HG03045 (cell line): ENCODE measurements at regions not wholly inside any gene's neighbourhood (a gene's known extent, or its start where the extent isn't known, plus 50 kb on each side); places are given as distances from the start of the nearest gene placed in this dataset.
"Not testable (repeated sequence)": the region's sequence is repeated elsewhere in the genome, so short reads cannot be mapped to it uniquely, and the experiment has no call there.

Experiments
- ATAC-seq: cut with Tn5 transposase; IDR thresholded peaks from one replicate; pipeline ENCODE4 v1.9.1; 2021; ENCODE audit warnings: mild to moderate bottlenecking, moderate library complexity; ENCODE audit not compliant: unreplicated experiment

DNA sequence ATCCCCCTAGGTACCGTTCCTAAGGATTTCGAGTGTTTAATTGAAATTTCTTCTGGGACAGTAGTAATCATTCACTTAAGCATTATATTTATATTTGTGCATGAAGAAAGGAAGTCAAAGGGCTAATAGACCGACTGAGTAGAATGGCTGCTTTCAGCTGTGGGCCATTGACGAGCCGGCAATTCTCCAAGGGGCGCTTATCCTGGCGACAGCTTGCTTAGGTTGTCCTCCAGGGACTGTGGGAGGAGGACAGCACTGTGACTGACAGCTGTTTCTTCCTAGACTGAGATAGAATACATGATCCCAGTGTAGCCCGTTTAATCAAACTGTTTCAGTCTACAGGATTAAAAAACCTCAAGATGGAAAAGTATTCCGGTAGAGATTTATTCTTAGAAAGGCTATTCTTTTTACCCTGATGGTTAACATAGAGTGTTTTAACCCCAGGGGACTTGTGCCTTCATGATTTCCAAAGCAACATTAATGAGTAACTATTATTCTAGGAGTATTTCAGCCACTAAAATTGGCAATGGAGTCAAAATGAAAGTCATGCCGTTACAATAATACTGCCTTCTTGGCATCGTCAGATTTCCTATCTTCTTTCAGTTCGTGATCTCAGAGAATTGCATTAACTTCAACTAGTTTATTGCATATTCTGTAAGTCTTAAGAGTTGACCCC lies 943.1 kb upstream of the WWC1 start:
- ATAC-seq: no peak

DNA sequence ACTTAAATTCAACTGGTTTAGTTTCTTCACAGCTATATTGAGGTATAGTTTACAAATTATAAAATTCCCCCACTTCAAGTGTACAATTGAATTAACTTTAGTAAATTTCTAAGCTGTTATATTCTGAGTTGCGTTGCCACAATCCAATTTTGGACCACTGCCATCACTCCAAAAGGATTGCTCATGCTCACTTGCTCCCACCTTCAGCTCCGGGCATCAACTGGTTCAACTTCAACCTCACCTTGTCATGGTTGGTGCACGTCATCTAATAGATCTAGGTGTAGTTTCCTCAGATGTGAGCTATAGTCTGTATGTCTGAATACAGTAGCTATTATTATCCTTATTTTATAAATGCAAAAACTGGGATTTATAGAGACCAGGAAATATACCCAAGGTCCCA lies 942.5 kb upstream of the WWC1 start:
- ATAC-seq: no peak

DNA sequence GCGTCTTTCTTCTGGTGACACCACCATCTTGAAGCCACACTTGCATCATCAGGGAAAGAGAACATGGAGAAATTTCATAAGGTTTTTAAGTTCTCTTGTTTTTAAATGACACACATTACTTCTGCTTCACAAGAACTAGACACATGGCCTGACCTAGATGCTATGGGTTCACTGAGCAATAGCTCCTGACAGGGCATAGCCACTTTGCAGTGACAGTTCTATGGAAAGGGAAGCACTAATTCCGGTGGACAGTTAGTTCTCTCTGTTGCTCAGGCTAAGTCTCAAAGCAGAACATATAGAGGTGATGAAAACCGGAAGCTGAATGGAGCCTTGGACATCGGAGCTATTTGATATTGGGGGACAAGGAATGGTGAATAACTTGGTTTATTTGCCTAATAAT lies 940.1 kb upstream of the WWC1 start:
- no peak for ATAC-seq

GRCh38 chr5:167352801-167353200 lies 938.6 kb upstream of the WWC1 start:
- no peak for ATAC-seq

GRCh38 chr5:167355346-167355745 lies 936.1 kb upstream of the WWC1 start:
- no peak for ATAC-seq

- ATAC-seq: no peak
Measured at GRCh38 chr5:167356374-167356773, 935.1 kb upstream of the WWC1 start.

- no peak for ATAC-seq
Measured at GRCh38 chr5:167358868-167359492, 932.5 kb upstream of the WWC1 start.

- ATAC-seq: no peak
Measured at GRCh38 chr5:167361795-167362194, 929.6 kb upstream of the WWC1 start.

GRCh38 chr5:167363065-167363464 lies 928.4 kb upstream of the WWC1 start:
- no peak for ATAC-seq

GRCh38 chr5:167375125-167375524 lies 916.3 kb upstream of the WWC1 start:
- ATAC-seq: no peak

DNA sequence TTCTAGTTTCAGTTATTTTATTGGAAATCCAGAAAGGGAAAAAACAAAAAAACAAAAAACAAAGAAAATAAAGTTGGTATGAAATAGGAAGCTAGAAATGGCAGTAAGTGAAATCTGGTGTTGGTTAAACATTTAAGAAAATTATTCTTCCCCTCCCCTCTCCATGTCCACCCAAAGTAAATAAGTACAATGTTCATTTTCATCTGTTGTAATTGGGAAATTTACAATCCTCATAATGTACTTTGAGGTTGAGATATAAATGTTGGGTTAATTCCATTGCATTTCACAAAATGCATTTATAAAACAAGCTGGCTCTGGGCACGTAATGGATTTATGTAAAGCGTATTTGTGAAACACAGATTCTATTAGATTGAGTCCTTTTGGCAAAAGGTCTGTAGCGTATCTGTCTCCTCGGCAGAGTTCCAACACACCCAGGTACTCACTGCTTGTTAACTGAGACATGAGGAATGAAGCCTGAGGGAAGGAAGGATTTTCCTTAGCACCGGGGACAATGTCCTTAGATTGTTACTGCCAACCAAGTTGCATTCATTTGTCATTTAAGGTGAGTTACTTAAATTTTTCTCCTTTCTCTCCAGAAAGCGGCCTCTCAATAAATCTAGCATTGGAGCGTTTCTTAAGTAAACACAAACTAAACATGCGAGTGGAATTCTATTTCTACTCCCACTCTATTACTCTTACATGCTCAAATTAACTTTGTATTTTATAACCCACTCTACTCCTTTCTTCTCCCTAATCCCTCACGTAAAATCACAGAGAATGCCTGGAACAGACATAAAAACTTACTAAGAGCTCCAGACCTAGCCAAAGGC lies 912.3 kb upstream of the WWC1 start:
- ATAC-seq: no peak

GRCh38 chr5:167381457-167381856 lies 910.0 kb upstream of the WWC1 start:
- no peak for ATAC-seq

DNA sequence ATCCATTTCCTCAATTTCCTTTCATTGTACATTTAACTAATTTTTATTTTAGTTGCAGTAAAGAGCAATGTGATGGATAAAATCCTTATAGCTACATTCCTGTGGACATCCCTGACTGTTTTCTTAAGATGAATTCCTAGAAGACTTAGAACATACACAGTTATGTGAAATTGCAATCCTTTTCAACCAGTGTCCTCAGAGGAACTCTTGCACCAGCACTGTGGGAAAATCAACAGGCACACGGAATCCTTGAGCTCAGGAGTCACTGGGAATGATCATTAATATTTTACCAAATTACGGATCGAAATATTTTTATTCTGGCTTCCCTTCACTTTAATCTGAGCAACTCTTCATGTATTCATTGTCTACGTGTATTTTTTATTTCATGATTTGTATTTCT lies 901.9 kb upstream of the WWC1 start:
- ATAC-seq: no peak

- ATAC-seq: not testable (repeated sequence)
Measured at GRCh38 chr5:167391286-167391685, 900.2 kb upstream of the WWC1 start.

- ATAC-seq: no peak
Measured at GRCh38 chr5:167392240-167392639, 899.2 kb upstream of the WWC1 start.

DNA sequence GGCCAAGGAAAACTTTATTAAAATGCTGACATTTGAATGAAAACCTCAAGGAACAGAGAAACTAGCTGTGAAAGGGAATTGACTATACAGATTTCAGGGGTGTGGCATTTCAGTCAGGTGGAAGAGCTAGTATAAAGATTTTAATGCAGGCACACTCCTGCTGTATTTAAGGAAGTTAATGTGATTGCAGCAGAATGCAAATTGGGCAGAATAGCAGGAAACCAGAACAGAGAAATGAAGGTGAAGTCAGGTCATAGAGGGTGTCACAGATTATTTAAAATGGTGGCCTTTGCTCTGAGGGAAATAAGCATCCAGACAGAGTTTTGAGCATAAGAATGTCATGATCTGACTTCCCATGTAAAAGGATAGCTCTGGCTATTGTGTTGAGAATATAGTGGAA lies 898.1 kb upstream of the WWC1 start:
- no peak for ATAC-seq

GRCh38 chr5:167402671-167403070 lies 888.8 kb upstream of the WWC1 start:
- ATAC-seq: no peak

- ATAC-seq: no peak
Measured at GRCh38 chr5:167406513-167406912, 884.9 kb upstream of the WWC1 start.

GRCh38 chr5:167412556-167412955 lies 878.9 kb upstream of the WWC1 start:
- no peak for ATAC-seq

DNA sequence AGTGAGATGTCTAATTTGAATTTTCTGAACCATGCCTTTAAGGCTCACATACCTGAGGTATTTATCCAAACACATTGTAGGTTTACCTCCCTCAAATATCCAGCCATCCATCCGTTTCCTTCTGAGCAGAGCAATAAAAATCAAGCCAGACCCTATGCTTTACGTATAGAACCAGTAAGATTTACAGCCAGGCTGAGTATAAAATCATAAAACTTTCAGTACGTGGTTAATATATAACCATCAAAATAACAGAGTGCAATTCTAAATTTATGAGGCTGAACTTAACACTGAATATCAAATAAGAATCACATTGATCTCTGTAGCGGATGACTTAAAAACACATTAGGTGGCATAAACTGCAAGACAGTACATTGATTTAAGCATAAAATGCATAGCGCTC lies 877.9 kb upstream of the WWC1 start:
- no peak for ATAC-seq

- ATAC-seq: no peak
Measured at GRCh38 chr5:167414611-167415010, 876.8 kb upstream of the WWC1 start.
